ENCODE measurements at regions not wholly inside any gene's neighbourhood (a gene's known extent, or its start where the extent isn't known, plus 50 kb on each side); places are given as distances from the start of the nearest gene placed in this dataset.
"Not testable (repeated sequence)": the region's sequence is repeated elsewhere in the genome, so short reads cannot be mapped to it uniquely, and the experiment has no call there.

DNA sequence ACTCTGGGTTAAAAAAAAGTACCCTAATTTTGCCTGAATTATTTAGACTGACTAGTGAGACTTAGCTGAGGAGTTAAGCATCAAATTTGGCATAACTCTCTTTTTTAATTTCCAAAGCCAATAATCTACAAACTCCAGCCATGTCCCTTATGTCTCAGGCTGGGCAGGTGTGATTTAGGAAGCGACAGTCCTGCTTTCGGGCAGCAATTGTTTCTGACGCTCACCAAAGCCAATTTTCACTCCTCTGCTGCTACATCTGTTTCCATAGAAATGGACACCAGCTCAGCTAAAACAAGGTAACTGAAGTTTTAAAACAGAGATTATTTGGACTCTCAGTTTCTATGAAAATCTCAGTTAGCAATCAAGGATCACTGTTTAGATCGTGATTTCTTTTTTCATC is 338.7 kb downstream of the ABCC12 start:
- H3K27me3 ChIP-seq (ENCODE audit: control insufficient read depth, insufficient read depth, low read length) = no peaks in the 10 kb centered on the region
- TF ChIP-seq, protein P1, sequence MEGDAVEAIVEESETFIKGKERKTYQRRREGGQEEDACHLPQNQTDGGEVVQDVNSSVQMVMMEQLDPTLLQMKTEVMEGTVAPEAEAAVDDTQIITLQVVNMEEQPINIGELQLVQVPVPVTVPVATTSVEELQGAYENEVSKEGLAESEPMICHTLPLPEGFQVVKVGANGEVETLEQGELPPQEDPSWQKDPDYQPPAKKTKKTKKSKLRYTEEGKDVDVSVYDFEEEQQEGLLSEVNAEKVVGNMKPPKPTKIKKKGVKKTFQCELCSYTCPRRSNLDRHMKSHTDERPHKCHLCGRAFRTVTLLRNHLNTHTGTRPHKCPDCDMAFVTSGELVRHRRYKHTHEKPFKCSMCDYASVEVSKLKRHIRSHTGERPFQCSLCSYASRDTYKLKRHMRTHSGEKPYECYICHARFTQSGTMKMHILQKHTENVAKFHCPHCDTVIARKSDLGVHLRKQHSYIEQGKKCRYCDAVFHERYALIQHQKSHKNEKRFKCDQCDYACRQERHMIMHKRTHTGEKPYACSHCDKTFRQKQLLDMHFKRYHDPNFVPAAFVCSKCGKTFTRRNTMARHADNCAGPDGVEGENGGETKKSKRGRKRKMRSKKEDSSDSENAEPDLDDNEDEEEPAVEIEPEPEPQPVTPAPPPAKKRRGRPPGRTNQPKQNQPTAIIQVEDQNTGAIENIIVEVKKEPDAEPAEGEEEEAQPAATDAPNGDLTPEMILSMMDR (IDR thresholded peaks at IDR 0.05; ENCODE audit: insufficient read depth, low read length, poor library complexity, severe bottlenecking) = no peak
- no peak for DNase-seq (ENCODE audit: low read depth)
- no peaks in the 10 kb centered on the region for H3K36me3 ChIP-seq (ENCODE audit: control insufficient read depth, insufficient read depth, low read length)
- H3K4me3 ChIP-seq (ENCODE audit: low read depth, low read length) = no peak overlapping the region

DNA sequence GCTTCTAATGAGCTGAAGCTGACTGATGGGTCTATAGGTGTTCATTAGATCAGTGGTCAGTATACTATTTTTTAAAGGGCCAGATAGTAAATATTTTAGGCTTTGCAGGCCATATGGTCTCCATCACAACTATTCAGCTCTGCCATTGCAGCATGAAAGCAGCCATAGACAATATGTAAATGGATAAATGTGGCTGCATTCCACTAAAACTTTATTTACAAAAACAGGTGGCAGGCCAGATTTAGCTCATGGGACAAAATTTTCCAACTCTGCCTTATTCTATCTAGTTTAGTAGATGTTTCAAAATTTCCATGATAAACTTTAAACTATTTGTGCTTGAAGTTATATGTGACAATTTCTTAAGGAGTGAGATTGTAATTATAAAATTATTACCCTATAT is 339.3 kb downstream of the ABCC12 start:
- no peak overlapping the region for H3K4me3 ChIP-seq (ENCODE audit: low read depth, low read length)
- DNase-seq (ENCODE audit: low read depth) = no peak
- TF ChIP-seq, protein P1 (IDR thresholded peaks at IDR 0.05; ENCODE audit: insufficient read depth, low read length, poor library complexity, severe bottlenecking) = no peak
- no peaks in the 10 kb centered on the region for H3K27me3 ChIP-seq (ENCODE audit: control insufficient read depth, insufficient read depth, low read length)
- H3K36me3 ChIP-seq (ENCODE audit: control insufficient read depth, insufficient read depth, low read length) = no peaks in the 10 kb centered on the region

DNA sequence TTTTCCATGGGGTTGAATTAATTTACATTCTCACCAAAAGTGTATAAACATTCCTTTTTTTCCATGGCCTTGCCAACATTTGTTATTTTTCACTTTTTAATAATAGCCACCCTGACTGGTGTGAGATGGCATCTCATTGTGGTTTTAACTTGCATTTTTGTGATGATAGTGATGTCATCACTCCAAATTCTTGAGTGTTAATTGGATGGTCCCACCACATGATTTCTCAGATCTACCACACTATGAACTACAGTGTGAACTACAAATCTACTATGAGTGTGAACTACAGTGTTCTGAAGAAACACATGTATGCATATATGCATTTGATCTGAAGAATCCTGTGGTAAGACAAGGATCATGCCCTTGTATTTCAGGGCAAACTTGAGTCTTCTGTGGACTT is 340.1 kb downstream of the ABCC12 start:
- no peak overlapping the region for H3K4me3 ChIP-seq (ENCODE audit: low read depth, low read length)
- no peaks in the 10 kb centered on the region for H3K36me3 ChIP-seq (ENCODE audit: control insufficient read depth, insufficient read depth, low read length)
- no peak for DNase-seq (ENCODE audit: low read depth)
- no peaks in the 10 kb centered on the region for H3K27me3 ChIP-seq (ENCODE audit: control insufficient read depth, insufficient read depth, low read length)
- TF ChIP-seq, protein P1 (IDR thresholded peaks at IDR 0.05; ENCODE audit: insufficient read depth, low read length, poor library complexity, severe bottlenecking) = no peak

DNA sequence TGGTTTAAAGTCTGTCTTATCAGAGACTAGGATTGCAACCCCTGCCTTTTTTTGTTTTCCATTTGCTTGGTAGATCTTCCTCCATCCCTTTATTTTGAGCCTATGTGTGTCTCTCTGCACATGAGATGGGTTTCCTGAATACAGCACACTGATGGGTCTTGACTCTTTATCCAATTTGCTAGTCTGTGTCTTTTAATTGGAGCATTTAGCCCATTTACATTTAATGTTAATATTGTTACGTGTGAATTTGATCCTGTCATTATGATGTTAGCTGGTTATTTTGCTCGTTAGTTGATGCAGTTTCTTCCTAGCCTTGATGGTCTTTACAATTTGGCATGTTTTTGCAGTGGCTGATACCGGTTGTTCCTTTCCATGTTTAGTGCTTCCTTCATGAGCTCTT is 344.0 kb downstream of the ABCC12 start:
- not testable (repeated sequence) for DNase-seq (ENCODE audit: low read depth); H3K27me3 ChIP-seq (ENCODE audit: control insufficient read depth, insufficient read depth, low read length); H3K4me3 ChIP-seq (ENCODE audit: low read depth, low read length); H3K36me3 ChIP-seq (ENCODE audit: control insufficient read depth, insufficient read depth, low read length)

DNA sequence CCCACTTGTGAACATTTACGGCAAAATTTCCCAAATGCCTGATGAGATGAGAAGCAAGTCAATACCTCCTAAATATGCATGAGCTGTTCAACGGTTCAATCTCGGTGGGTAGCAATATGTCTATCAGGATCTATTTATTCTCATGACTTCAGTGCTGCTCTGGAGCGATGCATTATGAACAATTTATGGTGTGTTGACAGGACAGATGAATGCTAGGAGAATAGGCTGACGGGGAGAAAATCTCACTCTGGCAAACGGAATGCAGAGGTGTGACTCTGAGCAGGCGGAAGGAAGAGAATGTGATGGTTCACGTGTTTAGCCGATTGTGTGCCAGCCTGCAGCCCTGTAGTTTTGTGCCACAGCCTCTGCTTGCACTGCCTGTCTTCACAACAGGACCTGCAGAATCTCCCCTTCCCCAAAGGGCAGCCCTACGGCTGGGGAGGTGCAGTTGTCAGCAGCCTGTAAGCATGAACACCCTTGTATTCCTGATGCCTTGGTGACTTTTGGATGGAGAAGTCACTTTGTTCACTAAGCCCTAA is 345.2 kb downstream of the PHKB start:
- H3K27me3 ChIP-seq (ENCODE audit: control insufficient read depth, insufficient read depth, low read length) = no peaks in the 10 kb centered on the region
- H3K36me3 ChIP-seq (ENCODE audit: control insufficient read depth, insufficient read depth, low read length) = no peaks in the 10 kb centered on the region
- TF ChIP-seq, protein P1 (IDR thresholded peaks at IDR 0.05; ENCODE audit: insufficient read depth, low read length, poor library complexity, severe bottlenecking) = no peak
- H3K4me3 ChIP-seq (ENCODE audit: low read depth, low read length) = no peak overlapping the region
- DNase-seq (ENCODE audit: low read depth) = no peak

DNA sequence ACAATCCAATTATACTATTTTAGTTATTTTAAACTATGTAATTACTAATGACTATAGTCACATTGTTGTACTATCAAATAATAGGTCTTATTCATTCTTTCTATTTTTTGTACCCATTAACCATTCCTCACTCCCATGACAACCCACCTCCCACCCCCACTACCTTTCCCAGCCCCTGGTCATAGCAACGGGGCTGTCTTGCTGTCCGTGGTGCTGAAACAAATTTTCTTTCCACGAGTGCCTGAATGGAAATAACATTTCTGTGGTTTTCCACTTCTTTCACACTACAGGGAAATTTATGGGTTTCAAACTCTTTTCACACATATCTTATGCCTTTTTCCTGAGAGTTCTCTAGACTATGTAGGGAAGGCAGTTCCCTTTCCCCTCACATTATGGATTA is 326.6 kb downstream of the PHKB start:
- DNase-seq (ENCODE audit: low read depth) = no peak
- Histone ChIP-seq H3K27me3 (ENCODE audit: control insufficient read depth, insufficient read depth, low read length) (peaks cover 2% of the 10 kb centered on the region), H3K4me3 (ENCODE audit: low read depth, low read length) (no peak overlapping the region), H3K36me3 (ENCODE audit: control insufficient read depth, insufficient read depth, low read length) (no peaks in the 10 kb centered on the region)
- TF ChIP-seq, protein P1 (IDR thresholded peaks at IDR 0.05; ENCODE audit: insufficient read depth, low read length, poor library complexity, severe bottlenecking) = no peak

All from kidney epithelial cell (primary cell).